ENCODE measurements at regions not wholly inside any gene's neighbourhood (a gene's known extent, or its start where the extent isn't known, plus 50 kb on each side); places are given as distances from the start of the nearest gene placed in this dataset.

- Histone ChIP-seq H3K9me3 (peaks cover 0 to 5% (median 4%) of the 10 kb centered on the region in 4 donors), H3K4me1 (no peaks in the 10 kb centered on the region), H3K36me3 (no peaks in the 10 kb centered on the region), H3K27me3 (no peaks in the 10 kb centered on the region), H3K4me3 (no peak overlapping the region), H3K27ac (no peak overlapping the region)
- no peak for DNase-seq
- 93 to 94% methylated on average over 4 of the region's 4 CpGs for WGBS, 2 donors
- no peak for TF ChIP-seq POLR2AphosphoS5 (IDR thresholded peaks at IDR 0.05)
- TF ChIP-seq POLR2A (IDR thresholded peaks at IDR 0.05): no peak
- TF ChIP-seq EP300 (IDR thresholded peaks at IDR 0.05): no peak
- no peak for TF ChIP-seq CTCF (IDR thresholded peaks at IDR 0.05)
- intact Hi-C loops (cut with DNase I): no loop called here
These were observed 208.7 kb downstream of the EFNB2 start for GRCh38 chr13:106326751-106327150.

GRCh38 chr13:106324444-106324843, 211.0 kb downstream of the EFNB2 start:
- H3K4me1 ChIP-seq: no peaks in the 10 kb centered on the region
- no peak for DNase-seq
- no peaks in the 10 kb centered on the region for H3K27me3 ChIP-seq
- H3K4me3 ChIP-seq: no peak overlapping the region
- 88 to 93% methylated on average over 5 of the region's 5 CpGs for WGBS, 2 donors
- no peak overlapping the region for H3K27ac ChIP-seq
- no peak for TF ChIP-seq CTCF (IDR thresholded peaks at IDR 0.05)
- no peak for TF ChIP-seq POLR2A (IDR thresholded peaks at IDR 0.05)
- no peak for TF ChIP-seq POLR2AphosphoS5 (IDR thresholded peaks at IDR 0.05)
- no peak for TF ChIP-seq EP300 (IDR thresholded peaks at IDR 0.05)
- intact Hi-C loops (cut with DNase I): no loop called here
- H3K9me3 ChIP-seq: peaks cover 0 to 6% (median 5%) of the 10 kb centered on the region in 4 donors
- H3K36me3 ChIP-seq: no peaks in the 10 kb centered on the region

GRCh38 chr13:106322628-106323027, 212.8 kb downstream of the EFNB2 start:
- no peak for DNase-seq
- no peaks in the 10 kb centered on the region for H3K27me3 ChIP-seq
- H3K4me3 ChIP-seq: no peak overlapping the region
- H3K4me1 ChIP-seq: no peaks in the 10 kb centered on the region
- intact Hi-C loops (cut with DNase I): no loop called here
- peaks cover 0 to 6% (median 5%) of the 10 kb centered on the region in 4 donors for H3K9me3 ChIP-seq
- H3K27ac ChIP-seq: no peak overlapping the region
- H3K36me3 ChIP-seq: no peaks in the 10 kb centered on the region
- TF ChIP-seq POLR2AphosphoS5 (IDR thresholded peaks at IDR 0.05) (no peak), EP300 (IDR thresholded peaks at IDR 0.05) (no peak), CTCF (IDR thresholded peaks at IDR 0.05) (no peak), POLR2A (IDR thresholded peaks at IDR 0.05) (no peak)

GRCh38 chr13:106318941-106319411, 216.5 kb downstream of the EFNB2 start:
- no peak overlapping the region for H3K4me3 ChIP-seq
- H3K27me3 ChIP-seq: no peaks in the 10 kb centered on the region
- peaks cover 0 to 6% (median 5%) of the 10 kb centered on the region in 4 donors for H3K9me3 ChIP-seq
- no peaks in the 10 kb centered on the region for H3K4me1 ChIP-seq
- WGBS, 2 donors: 45 to 63% methylated on average over 4 of the region's 4 CpGs
- no peak for TF ChIP-seq POLR2A (IDR thresholded peaks at IDR 0.05)
- TF ChIP-seq EP300 (IDR thresholded peaks at IDR 0.05): no peak
- TF ChIP-seq CTCF (IDR thresholded peaks at IDR 0.05): no peak
- TF ChIP-seq POLR2AphosphoS5 (IDR thresholded peaks at IDR 0.05): no peak
- no peak for DNase-seq
- no peak overlapping the region for H3K27ac ChIP-seq
- intact Hi-C loops (cut with DNase I): no loop called here
- H3K36me3 ChIP-seq: no peaks in the 10 kb centered on the region

- Histone ChIP-seq H3K27me3 (no peaks in the 10 kb centered on the region), H3K4me3 (no peak overlapping the region), H3K9me3 (no peaks in the 10 kb centered on the region), H3K36me3 (no peaks in the 10 kb centered on the region), H3K27ac (no peak overlapping the region), H3K4me1 (no peaks in the 10 kb centered on the region)
- TF ChIP-seq EP300 (IDR thresholded peaks at IDR 0.05): no peak
- no peak for TF ChIP-seq POLR2AphosphoS5 (IDR thresholded peaks at IDR 0.05)
- no peak for TF ChIP-seq POLR2A (IDR thresholded peaks at IDR 0.05)
- TF ChIP-seq CTCF (IDR thresholded peaks at IDR 0.05): no peak
- DNase-seq: no peak
- intact Hi-C loops (cut with DNase I): no loop called here
- WGBS, 2 donors: 96 to 97% methylated on average over 5 of the region's 5 CpGs
These were observed 221.0 kb downstream of the EFNB2 start for GRCh38 chr13:106314417-106314816.
